IPS-NIHi7 (cell line): ENCODE measurements at regions not wholly inside any gene's neighbourhood (a gene's known extent, or its start where the extent isn't known, plus 50 kb on each side); places are given as distances from the start of the nearest gene placed in this dataset.

ENCODE experiments used
- DNase-seq: peaks from one replicate; pipeline ENCODE4 v3.0.0; 2012; ENCODE audit warnings: mixed read lengths; ENCODE audit errors: extremely low spot score

GRCh38 chr5:174191076-174191475 is 145.6 kb downstream of the NSG2 start:
- DNase-seq, result no peak

GRCh38 chr5:174191850-174192655 is 146.5 kb downstream of the NSG2 start:
- no peak for DNase-seq

- no peak for DNase-seq
Measured at GRCh38 chr5:174192901-174193300, 147.4 kb downstream of the NSG2 start.

- peak; percentile 54 for DNase-seq
Measured at GRCh38 chr5:174195517-174195916, 150.0 kb downstream of the NSG2 start.

- DNase-seq, result no peak
Measured at GRCh38 chr5:174197929-174198328, 152.4 kb downstream of the NSG2 start.

GRCh38 chr5:174198541-174198940 is 153.0 kb downstream of the NSG2 start:
- no peak for DNase-seq

GRCh38 chr5:174202996-174203395 is 157.5 kb downstream of the NSG2 start:
- DNase-seq, result no peak

- peak; percentile 73 for DNase-seq
Measured at GRCh38 chr5:174204535-174205313, 159.2 kb downstream of the NSG2 start.

GRCh38 chr5:174205939-174206338 is 160.4 kb downstream of the NSG2 start:
- no peak for DNase-seq

- DNase-seq, result no peak
Measured at GRCh38 chr5:174210596-174211276, 165.2 kb downstream of the NSG2 start.

GRCh38 chr5:174211277-174211626 is 165.7 kb downstream of the NSG2 start:
- no peak for DNase-seq

GRCh38 chr5:174217527-174217926 is 172.0 kb downstream of the NSG2 start:
- DNase-seq, result no peak

GRCh38 chr5:174218162-174218561 is 172.7 kb downstream of the NSG2 start:
- no peak for DNase-seq

- DNase-seq, result no peak
Measured at GRCh38 chr5:174220417-174220816, 174.9 kb downstream of the NSG2 start.

- no peak for DNase-seq
Measured at GRCh38 chr5:174221436-174221835, 175.9 kb downstream of the NSG2 start.

GRCh38 chr5:174221946-174222345 is 176.4 kb downstream of the NSG2 start:
- DNase-seq, result no peak

- peak; percentile 60 for DNase-seq
Measured at GRCh38 chr5:174222891-174223290, 177.4 kb downstream of the NSG2 start.

- DNase-seq, result no peak
Measured at GRCh38 chr5:174223355-174223754, 177.8 kb downstream of the NSG2 start.

GRCh38 chr5:174229068-174229467 is 183.6 kb downstream of the NSG2 start:
- no peak for DNase-seq

GRCh38 chr5:174229514-174230370 is 184.2 kb downstream of the NSG2 start:
- DNase-seq, result no peak

- DNase-seq, result no peak
Measured at GRCh38 chr5:174231956-174232487, 186.5 kb downstream of the NSG2 start.
